Adrenal gland (tissue), 5 donors: ENCODE measurements at regions not wholly inside any gene's neighbourhood (a gene's known extent, or its start where the extent isn't known, plus 50 kb on each side); places are given as distances from the start of the nearest gene placed in this dataset.

Experiments
- CTCF ChIP-seq, 6 experiments: fragments of 450-650 bp in 4 of 6; fragments of 200-600 bp in 2 of 6; sonication (generic) in 1 of 6; IDR thresholded peaks; 1 replicate in 5 of 6; 2 replicates in 1 of 6; pipeline versions ENCODE4 v1.5.1 to v1.8.0; 2016 to 2021; ENCODE audit warnings: antibody characterized with exemption in 6 of 6, mild to moderate bottlenecking in 2 of 6, moderate library complexity in 1 of 6
- POLR2A ChIP-seq, 2 donors: fragments of 450-650 bp; IDR thresholded peaks; one replicate each; pipeline ENCODE4 v1.6.1; 2017; ENCODE audit warnings: antibody characterized with exemption in 2 of 2, mild to moderate bottlenecking in 2 of 2, moderate library complexity in 1 of 2
- donor health status: DM: no; HTN: no; CAD: no.

DNA sequence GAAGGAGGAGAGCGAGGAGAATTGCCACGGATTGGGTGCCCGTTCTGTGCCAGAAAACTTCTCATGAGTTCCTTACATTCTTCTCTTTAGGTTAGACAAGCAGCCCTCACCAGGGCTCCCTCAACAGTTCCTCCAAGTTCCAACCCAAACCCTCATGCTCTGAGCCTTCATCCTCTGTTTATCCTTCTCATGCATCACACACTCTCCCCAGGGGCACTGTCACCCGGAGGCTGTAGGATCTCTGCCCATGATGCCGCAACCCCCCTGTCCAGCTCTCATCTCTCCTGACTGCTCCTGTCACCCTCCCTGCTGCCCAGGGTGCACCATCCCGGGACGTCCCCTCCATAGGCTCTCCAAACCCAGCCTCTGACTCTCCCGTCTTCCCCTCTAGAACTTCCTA is 99.4 kb upstream of the MYCN start:
- TF ChIP-seq POLR2A (IDR thresholded peaks at IDR 0.05) = no peak
- no peak for TF ChIP-seq CTCF (IDR thresholded peaks at IDR 0.05)
